ENCODE measurements at regions not wholly inside any gene's neighbourhood (a gene's known extent, or its start where the extent isn't known, plus 50 kb on each side); places are given as distances from the start of the nearest gene placed in this dataset.
"Not testable (repeated sequence)": the region's sequence is repeated elsewhere in the genome, so short reads cannot be mapped to it uniquely, and the experiment has no call there.

GRCh38 chr10:78096486-78096885, 62.8 kb downstream of the RPS24 start:
- not testable (repeated sequence) for DNase-seq

GRCh38 chr10:78102593-78102992, 68.9 kb downstream of the RPS24 start:
- not testable (repeated sequence) for DNase-seq

GRCh38 chr10:78109210-78109609, 75.5 kb downstream of the RPS24 start:
- DNase-seq, result no peak

GRCh38 chr10:78115135-78115853, 81.6 kb downstream of the RPS24 start:
- no peak for DNase-seq

GRCh38 chr10:78116361-78116760, 82.7 kb downstream of the RPS24 start:
- no peak for DNase-seq

- DNase-seq, result no peak
Observed at GRCh38 chr10:78118591-78118990, 84.9 kb downstream of the RPS24 start.

GRCh38 chr10:78121801-78122200, 88.1 kb downstream of the RPS24 start:
- no peak for DNase-seq

GRCh38 chr10:78124167-78124566, 90.5 kb downstream of the RPS24 start:
- no peak for DNase-seq

- no peak for DNase-seq
Observed at GRCh38 chr10:78129211-78129610, 95.5 kb downstream of the RPS24 start.

GRCh38 chr10:78130966-78131710, 97.5 kb downstream of the RPS24 start:
- no peak for DNase-seq

GRCh38 chr10:78134773-78135306, 101.2 kb downstream of the RPS24 start:
- DNase-seq, result no peak

- DNase-seq, result no peak
Observed at GRCh38 chr10:78137147-78137546, 103.5 kb downstream of the RPS24 start.

GRCh38 chr10:78139341-78139740, 105.7 kb downstream of the RPS24 start:
- DNase-seq, result peak in 1 of 2 donors; percentile 4

GRCh38 chr10:78140066-78140630, 106.5 kb downstream of the RPS24 start:
- no peak for DNase-seq

- DNase-seq, result no peak
Observed at GRCh38 chr10:78143576-78143975, 109.9 kb downstream of the RPS24 start.

- no peak for DNase-seq
Observed at GRCh38 chr10:78146200-78146599, 112.5 kb downstream of the RPS24 start.

GRCh38 chr10:78147202-78147601, 113.5 kb downstream of the RPS24 start:
- DNase-seq, result no peak

GRCh38 chr10:78148216-78148960, 114.7 kb downstream of the RPS24 start:
- DNase-seq, result no peak

GRCh38 chr10:78148961-78149612, 115.4 kb downstream of the RPS24 start:
- DNase-seq, result no peak

- no peak for DNase-seq
Observed at GRCh38 chr10:78150756-78151155, 117.1 kb downstream of the RPS24 start.

GRCh38 chr10:78155722-78156121, 122.1 kb downstream of the RPS24 start:
- no peak for DNase-seq

Data from right lung (tissue), 2 donors.